GM10266 (cell line): ENCODE measurements at regions not wholly inside any gene's neighbourhood (a gene's known extent, or its start where the extent isn't known, plus 50 kb on each side); places are given as distances from the start of the nearest gene placed in this dataset.

Experiments used
- DNase-seq: peaks from one replicate; pipeline ENCODE4 v3.0.0; 2012; ENCODE audit errors: extremely low spot score
- CTCF ChIP-seq: IDR thresholded peaks from 2 replicates; pipeline ENCODE4 v1.5.1; 2012; ENCODE audit warnings: mild to moderate bottlenecking, low read depth; ENCODE audit not compliant: control insufficient read depth, insufficient read depth; ENCODE audit errors: missing control alignments

DNA sequence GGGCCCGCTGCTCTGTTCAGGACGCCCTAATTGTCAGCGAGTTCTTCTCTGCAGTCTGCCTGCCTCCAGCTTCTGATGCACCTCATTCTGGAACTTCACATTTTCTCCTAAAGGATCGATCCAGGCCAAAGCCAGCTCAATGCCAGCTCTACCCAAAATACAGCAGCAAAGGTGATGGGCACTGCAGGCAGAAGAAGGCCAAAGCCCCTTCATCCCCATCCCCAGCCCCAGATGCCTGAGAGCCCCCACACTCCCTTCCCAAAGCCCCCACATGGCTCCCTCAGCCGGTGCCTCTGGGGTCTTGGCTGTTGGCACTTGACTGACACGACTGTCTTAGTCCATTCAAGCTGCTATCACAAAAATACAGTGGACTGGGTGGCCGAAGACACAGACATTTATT, 410.3 kb downstream of the BRD1 start:
- no peak for TF ChIP-seq CTCF
- no peak for DNase-seq

DNA sequence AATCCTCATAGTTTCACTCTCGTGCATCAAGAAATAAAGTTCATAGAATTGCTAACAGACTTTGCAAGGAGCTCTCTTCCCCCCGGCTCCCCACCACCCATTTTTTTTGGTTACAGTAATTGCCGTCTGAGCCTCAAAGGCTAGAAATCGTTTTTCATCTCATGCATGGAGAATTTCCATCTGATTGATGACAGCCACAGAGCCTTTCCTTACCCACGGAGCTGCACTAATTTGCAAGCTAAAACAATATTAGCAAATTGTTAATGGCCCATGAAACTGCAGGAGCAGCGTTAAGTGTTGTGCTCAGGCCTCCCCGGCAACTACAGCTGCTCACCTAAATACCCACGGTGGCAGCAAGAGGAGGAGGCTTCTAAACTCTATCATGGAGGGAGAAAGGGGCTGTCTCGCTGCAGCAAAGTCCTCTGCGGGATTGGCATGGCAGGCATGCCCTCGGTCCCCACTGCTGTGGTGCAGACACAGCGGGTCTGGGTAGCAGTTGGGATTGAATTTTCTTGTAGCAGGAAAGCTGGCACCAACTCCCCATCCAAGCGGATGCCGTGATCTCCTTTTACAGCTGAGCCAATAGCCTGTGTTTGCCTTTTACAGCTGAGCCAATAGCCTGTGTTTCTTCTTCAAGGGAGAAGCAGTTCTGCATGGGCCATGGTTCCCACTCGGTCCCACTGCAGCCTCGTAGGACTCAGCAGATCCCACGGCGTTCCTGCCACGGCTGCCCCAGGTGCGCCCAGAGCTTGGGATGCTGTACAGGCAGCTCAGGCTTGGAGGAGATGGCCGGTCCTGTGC, 412.3 kb downstream of the BRD1 start:
- no peak for TF ChIP-seq CTCF
- no peak for DNase-seq

DNA sequence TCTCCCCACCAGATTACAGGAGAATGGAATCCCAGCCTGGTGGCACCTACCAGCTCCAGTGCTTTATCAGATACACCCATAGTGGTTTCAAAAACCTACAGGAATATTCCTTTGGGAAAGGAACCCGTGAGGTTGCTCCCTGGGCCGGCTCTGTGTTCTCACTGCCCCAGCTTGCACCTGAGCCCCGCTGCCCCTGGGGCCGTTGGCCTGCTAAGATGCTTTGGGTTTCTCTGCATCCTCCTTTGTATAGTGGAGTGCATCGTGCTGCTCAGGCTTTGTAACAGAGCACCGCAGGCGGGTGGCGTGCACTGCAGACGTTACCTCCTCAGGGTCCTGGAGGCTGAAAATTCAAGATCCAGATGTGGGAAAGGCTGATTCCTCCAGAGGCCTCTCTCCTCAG, 414.1 kb downstream of the BRD1 start:
- no peak for DNase-seq
- no peak for TF ChIP-seq CTCF

- DNase-seq, result no peak
- TF ChIP-seq CTCF, result no peak
Observed at GRCh38 chr22:49413146-49413545, 414.5 kb downstream of the BRD1 start.

DNA sequence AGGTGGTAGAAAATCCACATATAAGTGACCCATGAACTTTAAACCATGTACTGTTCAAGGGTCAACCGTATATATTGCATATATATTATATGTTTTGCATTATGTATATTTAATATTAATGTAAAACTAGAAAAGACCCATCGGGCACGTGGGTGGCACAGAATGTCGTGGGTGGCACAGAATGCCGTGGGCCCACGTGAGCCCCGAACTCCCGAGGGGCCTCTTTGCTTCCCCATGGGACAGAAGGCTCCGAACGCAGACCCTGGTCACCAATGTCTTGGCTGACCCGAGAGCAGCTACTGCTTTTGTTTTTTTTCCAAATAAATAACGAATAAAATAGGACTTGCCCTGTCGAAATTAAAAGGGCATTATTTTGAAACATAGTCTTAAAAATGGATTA, 415.4 kb downstream of the BRD1 start:
- TF ChIP-seq CTCF, result no peak
- DNase-seq, result no peak

DNA sequence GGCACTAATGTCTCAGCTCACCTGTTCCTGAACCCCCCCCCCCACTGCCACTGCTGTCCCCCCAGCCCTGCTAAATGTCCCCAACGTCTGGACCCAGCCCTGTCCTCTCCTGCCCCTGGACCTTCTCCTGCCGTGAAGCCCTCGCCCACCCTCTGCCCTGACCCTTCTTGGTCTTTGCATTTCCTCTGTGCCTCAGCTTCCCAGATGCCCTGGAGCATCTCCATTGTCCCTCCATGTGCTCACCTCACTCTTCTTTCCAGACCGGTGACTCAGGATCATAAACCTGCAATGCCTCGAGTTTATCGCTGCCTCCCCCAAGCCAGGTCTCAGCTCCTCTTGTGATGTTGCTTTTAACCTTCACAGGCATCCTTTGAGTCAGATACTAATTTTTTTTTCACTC, 416.4 kb downstream of the BRD1 start:
- TF ChIP-seq CTCF, result no peak

DNA sequence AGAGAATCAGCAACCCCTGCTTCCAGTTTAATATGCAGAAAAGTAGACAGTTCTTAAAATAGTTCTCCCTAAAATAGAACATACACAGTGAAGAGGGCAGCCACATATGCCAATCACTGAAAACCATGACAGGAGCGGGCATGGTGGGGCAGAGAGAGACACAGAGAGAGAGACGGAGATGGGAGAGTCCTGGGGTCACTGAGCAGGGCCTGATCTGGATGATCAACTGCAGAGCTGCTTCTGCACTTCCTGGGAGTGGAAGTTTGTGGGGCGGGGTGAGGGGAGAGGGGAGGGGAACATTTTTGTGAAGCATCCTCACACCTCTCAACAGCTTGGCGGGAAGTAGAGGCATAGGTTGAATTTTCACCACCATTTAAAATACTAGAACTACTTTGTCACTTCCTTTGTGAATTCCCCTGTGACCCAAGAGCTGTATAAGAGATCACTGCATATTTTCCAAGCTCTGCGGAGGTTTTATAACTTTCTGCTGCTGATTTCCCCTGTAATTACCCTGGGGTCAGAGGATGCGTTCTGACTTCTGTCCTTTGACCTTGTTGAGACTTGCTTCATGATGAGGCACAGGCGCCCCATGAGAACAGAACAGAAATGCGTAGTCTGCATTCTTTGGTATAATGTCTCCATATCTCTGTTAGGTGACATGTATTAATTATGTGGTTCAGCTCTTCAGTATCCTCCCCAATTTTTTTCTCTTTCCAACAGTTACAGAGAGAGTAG, 419.4 kb downstream of the BRD1 start:
- no peak for DNase-seq
- no peak for TF ChIP-seq CTCF

More for the DNA sequence above, 416.4 kb downstream of the BRD1 start:
- DNase-seq, result no peak
